ENCODE measurements at regions not wholly inside any gene's neighbourhood (a gene's known extent, or its start where the extent isn't known, plus 50 kb on each side); places are given as distances from the start of the nearest gene placed in this dataset.
A peak's percentile ranks its signal among the peaks of the same experiment; 100 is the strongest.
"Not testable (repeated sequence)": the region's sequence is repeated elsewhere in the genome, so short reads cannot be mapped to it uniquely, and the experiment has no call there.

DNA sequence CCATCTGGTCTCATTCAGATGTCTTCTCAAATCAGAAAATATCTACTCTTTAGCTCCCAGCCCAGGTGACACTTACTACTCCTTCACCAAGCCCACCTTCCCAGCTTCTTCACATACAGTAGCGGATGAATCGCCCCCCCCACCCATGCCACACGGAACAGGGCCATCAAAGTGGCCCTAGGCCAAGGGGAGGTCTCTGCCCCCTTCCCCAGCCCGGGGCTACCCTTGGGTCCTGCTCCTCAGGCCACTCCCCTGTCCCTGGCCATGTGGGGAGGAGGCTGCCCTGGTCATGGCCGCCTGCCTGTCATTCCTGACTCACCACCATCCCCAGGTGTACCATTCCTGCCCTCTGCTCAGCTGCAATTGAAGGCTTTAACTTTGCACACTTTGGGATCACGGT, 142.8 kb downstream of the NECTIN1 start:
- no peaks in the 10 kb centered on the region for H3K36me3 Mint-ChIP-seq
- ATAC-seq (ENCODE audit: low read depth) = no peak
- H3K9me3 Mint-ChIP-seq = no peaks in the 10 kb centered on the region
- peaks cover 46% of the 10 kb centered on the region for H3K27me3 Mint-ChIP-seq
- POLR2A ChIA-PET = no interaction called here
- no peak for DNase-seq
- H3K27ac Mint-ChIP-seq = no peak overlapping the region
- no peak overlapping the region for H3K4me3 Mint-ChIP-seq
- H3K4me1 Mint-ChIP-seq = peaks cover 2% of the 10 kb centered on the region

DNA sequence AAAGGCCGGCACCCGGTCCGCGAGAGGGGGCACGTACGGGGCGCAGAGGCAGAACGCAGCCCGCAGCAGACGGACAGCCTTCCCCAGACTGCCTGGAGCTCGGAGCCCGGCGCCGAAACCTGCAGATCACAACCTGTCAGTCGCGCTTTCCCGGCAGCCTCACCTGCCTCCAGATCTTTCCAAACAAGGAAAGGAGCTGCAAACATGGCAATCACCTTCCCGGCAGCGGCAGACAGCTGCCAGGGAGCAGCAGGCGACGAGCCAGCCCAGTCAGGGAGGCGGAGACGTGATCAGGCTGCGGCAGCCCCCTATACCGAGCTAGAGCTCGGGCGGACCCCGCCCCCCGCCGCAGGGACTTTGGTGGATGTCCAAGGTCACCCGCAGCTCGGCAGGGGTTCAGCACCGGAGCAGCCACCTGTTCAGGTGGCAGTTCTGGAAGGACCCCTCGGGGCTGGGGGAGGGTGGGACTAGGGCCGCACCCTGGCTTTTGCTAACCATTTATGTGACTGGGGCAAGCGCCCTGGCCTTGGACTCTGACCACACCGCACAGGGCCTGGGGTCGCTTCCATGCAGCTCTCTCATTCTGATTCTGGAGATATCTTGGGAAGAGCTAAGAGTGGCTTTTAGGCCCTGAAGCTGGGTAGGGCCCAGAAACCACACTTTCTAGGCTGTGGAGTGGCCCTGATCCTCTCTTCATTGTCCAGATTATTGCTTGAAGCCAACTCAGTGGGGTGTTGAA, 143.8 kb downstream of the NECTIN1 start:
- H3K27me3 Mint-ChIP-seq = peaks cover 51% of the 10 kb centered on the region
- no peak overlapping the region for H3K27ac Mint-ChIP-seq
- peak overlapping the region; percentile 45 for H3K4me3 Mint-ChIP-seq

DNA sequence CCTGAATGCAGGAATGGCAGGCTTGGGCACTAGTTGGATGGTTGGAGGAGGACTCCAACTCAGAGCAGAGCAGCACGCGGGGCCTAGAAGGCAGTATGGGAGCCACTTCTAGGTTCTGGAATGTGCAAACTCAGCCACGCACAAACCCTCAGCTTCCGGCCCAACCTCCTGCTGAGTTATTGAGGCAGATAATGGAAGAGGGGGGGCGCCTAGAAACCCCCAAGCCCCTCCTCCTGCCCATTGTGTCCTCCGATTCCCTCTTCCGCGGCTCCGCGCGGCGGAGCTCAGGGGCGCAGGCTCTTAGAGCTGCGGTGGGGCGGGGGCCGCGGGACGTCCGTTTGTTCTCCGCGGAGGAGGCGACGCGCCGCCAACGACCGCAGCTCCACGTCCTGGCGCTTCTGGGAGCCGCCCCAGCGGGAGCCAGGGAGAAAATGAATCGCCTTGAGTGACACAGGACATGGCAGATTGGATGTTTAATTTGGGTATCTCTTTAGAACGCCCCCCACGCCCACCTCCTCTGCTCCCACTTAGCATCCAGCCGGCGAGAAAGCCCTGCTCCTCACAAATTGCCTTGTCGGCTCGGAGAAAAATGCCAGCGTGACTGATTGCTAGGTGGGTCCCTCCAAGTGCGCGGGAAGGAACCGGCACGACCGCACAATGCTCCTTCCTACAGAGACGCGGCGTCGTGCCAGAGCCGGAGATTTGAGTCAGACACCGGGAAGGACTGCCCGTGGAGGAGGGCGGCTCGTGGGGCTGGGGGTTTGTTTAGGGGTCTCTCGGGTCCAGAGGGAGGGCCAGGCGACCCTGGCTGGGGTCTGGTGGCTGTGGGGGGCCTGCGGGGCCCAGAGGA, 144.6 kb downstream of the NECTIN1 start:
- Mint-ChIP-seq H3K27ac (no peak overlapping the region), H3K27me3 (peaks cover 57% of the 10 kb centered on the region), H3K9me3 (no peaks in the 10 kb centered on the region), H3K4me1 (peaks cover 2% of the 10 kb centered on the region), H3K36me3 (no peaks in the 10 kb centered on the region), H3K4me3 (peak overlapping the region; percentile 45)
- peak; percentile 56 for ATAC-seq (ENCODE audit: low read depth)
- DNase-seq = peak; percentile 36
- POLR2A ChIA-PET = no interaction called here

More for the DNA sequence above, 143.8 kb downstream of the NECTIN1 start:
- DNase-seq (no peak), ATAC-seq (ENCODE audit: low read depth) (no peak)
- POLR2A ChIA-PET = no interaction called here
- peaks cover 2% of the 10 kb centered on the region for H3K4me1 Mint-ChIP-seq
- no peaks in the 10 kb centered on the region for H3K36me3 Mint-ChIP-seq
- no peaks in the 10 kb centered on the region for H3K9me3 Mint-ChIP-seq

DNA sequence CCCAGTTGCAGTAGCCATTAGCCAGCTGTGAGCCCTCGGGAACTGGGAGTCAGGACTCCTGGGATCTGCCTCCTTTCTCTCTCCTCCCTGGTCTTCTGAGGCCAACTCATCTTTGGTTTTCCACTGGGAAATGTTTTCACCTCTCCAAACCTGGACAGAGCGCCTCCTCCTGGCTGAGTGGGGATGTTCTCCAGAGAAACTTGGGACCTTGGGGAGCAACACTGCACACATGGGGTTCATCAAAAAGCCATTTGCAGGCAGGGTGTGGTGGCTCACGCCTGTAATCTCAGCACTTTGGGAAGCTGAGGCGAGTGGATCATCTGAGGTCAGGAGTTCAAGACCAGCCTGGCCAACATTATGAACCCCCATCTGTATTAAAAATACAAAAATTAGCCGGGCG, 145.4 kb downstream of the NECTIN1 start:
- POLR2A ChIA-PET = no interaction called here
- DNase-seq (no peak), ATAC-seq (ENCODE audit: low read depth) (no peak)
- no peak overlapping the region for H3K4me3 Mint-ChIP-seq
- no peaks in the 10 kb centered on the region for H3K36me3 Mint-ChIP-seq
- peaks cover 63% of the 10 kb centered on the region for H3K27me3 Mint-ChIP-seq
- H3K27ac Mint-ChIP-seq = no peak overlapping the region
- H3K4me1 Mint-ChIP-seq = peaks cover 2% of the 10 kb centered on the region
- no peaks in the 10 kb centered on the region for H3K9me3 Mint-ChIP-seq

DNA sequence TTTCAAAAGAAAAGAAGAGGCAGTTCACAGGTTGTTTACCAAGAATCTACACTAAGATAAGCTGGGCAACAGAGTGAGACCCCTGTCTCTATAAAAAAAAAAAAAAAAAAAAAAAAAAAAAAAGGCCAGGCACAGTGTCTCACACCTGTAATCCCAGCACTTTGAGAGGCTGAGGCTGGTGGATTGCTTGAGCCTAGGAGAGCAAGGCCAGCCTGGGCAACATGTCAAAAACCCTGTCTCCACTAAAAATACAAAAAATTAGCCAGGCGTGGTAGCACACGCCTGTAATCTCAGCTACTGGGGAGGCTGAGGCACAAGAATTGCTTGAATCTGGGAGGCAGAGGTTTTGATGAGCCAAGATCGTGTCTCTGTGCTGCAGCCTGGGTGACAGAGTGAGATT, 147.6 kb downstream of the NECTIN1 start:
- H3K4me1 Mint-ChIP-seq; H3K36me3 Mint-ChIP-seq; ATAC-seq (ENCODE audit: low read depth); H3K4me3 Mint-ChIP-seq; H3K27ac Mint-ChIP-seq; DNase-seq; H3K9me3 Mint-ChIP-seq; POLR2A ChIA-PET: not testable (repeated sequence)
- peaks cover 64% of the 10 kb centered on the region for H3K27me3 Mint-ChIP-seq

DNA sequence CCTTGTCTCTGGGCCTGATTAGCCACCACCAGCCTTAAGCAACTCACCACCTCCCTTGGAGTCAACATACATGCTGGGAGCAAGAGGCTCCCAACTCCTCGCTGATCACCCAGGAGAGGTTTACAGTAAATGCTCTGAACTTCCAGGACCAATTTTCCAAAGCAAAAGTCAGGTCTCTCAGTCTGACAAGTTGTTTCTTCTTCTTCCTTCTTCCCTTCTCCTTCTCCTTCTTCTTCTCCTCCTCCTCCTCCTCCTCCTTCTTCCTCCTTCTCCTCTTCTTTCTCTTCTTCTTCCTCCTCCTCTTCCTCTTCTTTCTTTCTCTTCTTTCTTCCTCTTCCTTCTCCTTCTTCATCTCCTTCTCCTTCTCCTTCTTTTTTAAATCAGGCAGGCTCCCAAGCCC, 148.2 kb downstream of the NECTIN1 start:
- Mint-ChIP-seq H3K4me3 (no peak overlapping the region), H3K36me3 (no peaks in the 10 kb centered on the region), H3K4me1 (peaks cover 2% of the 10 kb centered on the region), H3K27me3 (peaks cover 60% of the 10 kb centered on the region), H3K27ac (peak overlapping the region; percentile 11), H3K9me3 (no peaks in the 10 kb centered on the region)
- ATAC-seq (ENCODE audit: low read depth) = no peak
- no peak for DNase-seq
- POLR2A ChIA-PET = no interaction called here

DNA sequence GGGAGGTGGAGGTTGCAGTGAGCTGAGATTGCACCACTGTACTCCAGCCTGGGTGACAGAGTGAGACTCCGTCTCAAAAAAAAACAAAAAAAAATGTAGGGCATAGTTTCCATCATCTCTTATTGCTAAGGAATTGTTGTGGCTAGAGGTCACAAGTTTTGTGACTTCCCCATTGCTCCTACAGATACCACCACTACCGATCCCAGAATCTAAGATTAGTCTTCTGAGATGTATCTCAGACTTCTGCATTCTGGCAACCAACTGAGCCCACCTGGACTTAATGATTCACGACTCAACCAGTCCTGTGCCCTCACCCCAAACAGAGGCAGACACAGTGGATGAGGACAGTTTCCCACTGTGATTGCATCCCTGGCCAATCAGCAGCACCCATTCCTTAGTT, 148.9 kb downstream of the NECTIN1 start:
- no peak overlapping the region for H3K4me3 Mint-ChIP-seq
- no peaks in the 10 kb centered on the region for H3K9me3 Mint-ChIP-seq
- peaks cover 56% of the 10 kb centered on the region for H3K27me3 Mint-ChIP-seq
- ATAC-seq (ENCODE audit: low read depth) = no peak
- no peak for DNase-seq
- POLR2A ChIA-PET = no interaction called here
- no peaks in the 10 kb centered on the region for H3K36me3 Mint-ChIP-seq
- H3K4me1 Mint-ChIP-seq = peaks cover 2% of the 10 kb centered on the region
- H3K27ac Mint-ChIP-seq = no peak overlapping the region

DNA sequence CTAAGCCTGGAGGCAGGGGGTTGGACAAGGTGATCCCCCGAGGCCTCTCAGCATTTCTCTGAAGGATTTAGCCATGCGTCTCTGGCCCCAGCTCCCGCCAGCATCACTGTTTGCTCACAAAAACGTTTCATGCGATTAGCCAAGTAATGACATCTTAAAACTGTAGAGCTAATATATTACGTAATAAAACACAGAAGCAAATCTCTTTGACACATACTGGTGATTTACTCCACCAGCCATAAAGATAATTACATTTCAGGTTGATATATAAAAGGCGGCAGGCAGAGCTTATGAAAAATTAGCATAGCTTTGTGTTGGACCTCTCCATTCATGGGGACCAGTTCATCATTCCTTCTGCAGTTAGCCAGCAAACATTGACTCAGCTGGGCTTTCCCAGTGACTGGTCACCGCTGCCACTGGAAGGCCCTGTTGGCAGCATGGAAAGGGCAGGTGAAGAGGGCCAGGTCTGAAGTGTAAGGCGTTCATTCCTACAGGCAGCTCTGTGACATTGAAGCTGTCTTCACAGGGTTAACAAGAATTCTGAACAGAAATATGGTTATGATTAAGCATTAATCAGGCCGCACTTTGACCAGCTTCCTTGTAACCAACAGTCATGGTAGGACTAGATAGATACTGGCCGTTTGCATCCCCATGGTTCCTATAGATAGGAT, 150.3 kb downstream of the NECTIN1 start:
- no peaks in the 10 kb centered on the region for H3K9me3 Mint-ChIP-seq
- DNase-seq (no peak), ATAC-seq (ENCODE audit: low read depth) (no peak)
- peaks cover 44% of the 10 kb centered on the region for H3K27me3 Mint-ChIP-seq
- no peak overlapping the region for H3K4me3 Mint-ChIP-seq
- H3K27ac Mint-ChIP-seq = no peak overlapping the region
- no peaks in the 10 kb centered on the region for H3K36me3 Mint-ChIP-seq
- POLR2A ChIA-PET = no interaction called here
- H3K4me1 Mint-ChIP-seq = peaks cover 4% of the 10 kb centered on the region

DNA sequence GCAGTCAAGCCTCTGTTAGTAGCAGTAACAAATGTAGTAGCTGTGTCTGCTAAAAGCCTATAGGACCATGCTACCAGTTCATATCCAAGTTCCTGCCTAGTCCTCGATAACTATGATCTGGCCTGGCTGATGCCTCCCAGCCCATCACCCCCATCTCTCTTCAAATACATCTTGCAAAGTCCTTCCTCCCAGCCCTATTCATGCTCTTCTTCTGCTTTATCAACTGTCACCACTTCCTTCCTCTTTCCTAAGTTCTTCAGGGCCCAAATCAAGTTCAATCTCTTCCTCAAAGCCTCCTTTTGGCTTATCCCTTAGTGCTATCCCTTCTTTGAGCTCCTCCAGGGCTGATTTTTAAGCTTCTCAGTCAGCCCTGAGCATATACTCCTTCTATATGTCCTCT, 150.9 kb upstream of the THY1 start:
- Mint-ChIP-seq H3K27ac (no peak overlapping the region), H3K9me3 (no peaks in the 10 kb centered on the region), H3K4me1 (peaks cover 5% of the 10 kb centered on the region), H3K27me3 (peaks cover 15% of the 10 kb centered on the region), H3K36me3 (no peaks in the 10 kb centered on the region), H3K4me3 (no peak overlapping the region)
- DNase-seq (no peak), ATAC-seq (ENCODE audit: low read depth) (no peak)
- POLR2A ChIA-PET = no interaction called here

DNA sequence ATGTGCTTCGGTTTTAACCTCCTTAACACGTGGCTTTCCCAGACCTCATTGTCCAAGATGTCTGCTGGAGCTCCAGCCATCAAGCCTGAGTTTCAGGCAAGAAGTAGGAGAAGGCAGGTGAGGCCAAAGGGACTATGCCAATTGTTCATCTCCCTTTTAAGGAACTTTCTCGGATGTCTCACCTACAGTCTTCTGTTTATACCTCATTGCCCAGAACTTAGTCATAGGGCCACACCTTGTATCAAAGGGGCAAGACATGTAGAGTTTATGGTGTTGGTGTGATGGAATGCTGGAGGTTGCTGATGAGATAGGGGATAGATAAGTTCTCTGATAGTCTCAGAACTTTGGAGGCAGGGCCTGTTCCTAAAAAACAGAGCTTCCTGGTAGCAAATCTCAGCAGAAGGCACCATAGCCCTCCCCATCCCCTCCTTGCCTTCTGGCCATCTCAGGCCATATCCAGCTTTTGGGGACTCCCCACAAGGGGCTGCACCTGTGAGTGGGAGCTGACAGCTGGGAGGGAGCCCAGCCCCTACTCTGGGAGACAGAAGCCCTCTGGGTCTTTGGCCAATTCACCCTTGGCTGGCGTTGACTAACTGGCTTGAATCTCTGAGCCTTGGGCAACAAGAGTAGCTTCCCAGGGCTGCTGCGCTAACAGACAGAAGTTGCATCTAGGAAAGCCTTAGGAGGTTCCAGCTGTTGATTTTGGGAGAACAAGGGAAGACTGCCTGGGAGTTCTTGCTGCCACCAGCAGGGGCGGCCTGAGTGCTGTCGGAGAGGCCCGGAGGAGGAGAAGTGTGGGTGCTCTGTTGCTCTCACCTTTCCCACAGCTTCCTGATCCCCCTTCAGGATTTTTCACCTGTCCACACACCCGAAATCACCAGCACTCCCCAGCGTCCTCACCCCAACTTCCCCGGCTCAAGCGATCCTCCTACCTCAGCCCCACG, 149.8 kb upstream of the THY1 start:
- Mint-ChIP-seq H3K27ac (no peak overlapping the region), H3K27me3 (peaks cover 11% of the 10 kb centered on the region)

DNA sequence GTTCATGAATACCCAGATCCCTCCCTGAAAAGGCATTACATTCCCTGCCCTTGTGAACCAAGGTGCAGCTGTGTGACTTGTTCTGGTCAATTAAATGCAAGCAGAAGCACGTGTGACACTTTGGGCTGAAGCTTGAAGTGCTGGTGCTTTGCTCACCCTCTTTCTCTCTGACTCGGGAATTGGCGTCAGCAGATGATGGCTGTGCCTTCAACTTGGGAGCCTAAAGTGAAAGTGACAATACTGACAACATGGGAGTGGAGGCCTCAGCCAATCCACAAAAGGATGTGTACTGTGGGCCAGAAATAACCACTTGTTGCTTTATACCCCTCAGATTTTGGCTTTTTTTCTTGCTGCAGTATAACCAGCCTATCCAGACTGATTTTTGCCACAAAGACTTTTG, 148.3 kb upstream of the THY1 start:
- DNase-seq = no peak
- no peak for ATAC-seq (ENCODE audit: low read depth)
- Mint-ChIP-seq H3K4me3 (no peak overlapping the region), H3K36me3 (no peaks in the 10 kb centered on the region), H3K27me3 (peaks cover 8% of the 10 kb centered on the region), H3K9me3 (no peaks in the 10 kb centered on the region), H3K4me1 (peaks cover 5% of the 10 kb centered on the region), H3K27ac (no peak overlapping the region)
- POLR2A ChIA-PET = no interaction called here

More for the DNA sequence above, 149.8 kb upstream of the THY1 start:
- POLR2A ChIA-PET = no interaction called here
- no peak for ATAC-seq (ENCODE audit: low read depth)
- H3K36me3 Mint-ChIP-seq = no peaks in the 10 kb centered on the region
- no peaks in the 10 kb centered on the region for H3K9me3 Mint-ChIP-seq
- no peak for DNase-seq
- no peak overlapping the region for H3K4me3 Mint-ChIP-seq
- peaks cover 5% of the 10 kb centered on the region for H3K4me1 Mint-ChIP-seq

DNA sequence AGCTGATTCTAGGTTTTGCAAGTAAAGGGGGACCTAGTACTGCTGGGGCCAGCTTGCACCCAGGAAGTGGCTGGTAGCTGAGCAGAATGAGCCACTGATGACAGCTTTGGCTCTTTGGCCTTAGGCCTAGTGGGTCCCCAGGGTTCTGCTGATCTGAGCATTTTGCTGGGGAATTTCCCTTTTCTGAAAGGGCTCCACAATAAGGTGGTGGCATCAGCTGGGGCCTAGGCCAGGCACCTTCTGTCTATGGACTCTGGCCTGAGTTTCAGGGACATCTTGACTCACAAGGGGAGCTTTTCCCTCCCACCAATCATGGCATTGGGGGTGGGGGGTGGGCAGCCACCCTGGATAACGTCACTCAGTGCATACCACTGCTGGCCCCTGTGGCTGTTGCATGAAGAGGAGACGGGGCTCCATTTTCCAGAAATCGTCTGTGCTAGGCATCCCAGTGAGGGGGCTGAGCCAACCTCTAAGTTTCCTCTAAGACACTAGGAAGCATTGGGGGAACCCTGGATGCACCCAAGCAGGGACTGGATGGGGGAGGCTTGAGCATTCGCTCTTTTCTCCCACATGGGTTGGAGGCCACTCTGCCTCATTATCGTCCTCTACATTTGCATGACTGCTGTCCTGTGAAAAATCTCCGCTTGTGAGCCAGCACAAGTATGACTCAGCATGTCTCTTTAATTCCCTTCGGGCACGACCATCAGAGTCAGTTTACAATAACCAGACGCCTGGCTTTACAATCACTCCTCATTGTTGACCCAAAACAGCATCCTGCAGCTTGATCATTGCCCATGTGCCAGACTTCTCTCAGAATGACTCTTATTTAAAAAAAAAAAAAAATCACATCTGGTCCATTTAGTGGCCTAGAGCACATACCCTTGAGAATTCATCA, 145.0 kb upstream of the THY1 start:
- H3K27ac Mint-ChIP-seq = no peak overlapping the region
- ATAC-seq (ENCODE audit: low read depth) = no peak
- H3K27me3 Mint-ChIP-seq = peaks cover 21% of the 10 kb centered on the region
- no peaks in the 10 kb centered on the region for H3K9me3 Mint-ChIP-seq
- POLR2A ChIA-PET = no interaction called here
- H3K4me1 Mint-ChIP-seq = peaks cover 1% of the 10 kb centered on the region
- DNase-seq = no peak
- no peak overlapping the region for H3K4me3 Mint-ChIP-seq
- no peaks in the 10 kb centered on the region for H3K36me3 Mint-ChIP-seq

Data from activated naive CD8-positive, alpha-beta T cell treated with anti-CD3 and anti-CD28 coated beads, Interleukin-2, amount 10 ng/mL, durations not matched to agents 7 days and 5 days (primary cell).